ENCODE measurements at regions not wholly inside any gene's neighbourhood (a gene's known extent, or its start where the extent isn't known, plus 50 kb on each side); places are given as distances from the start of the nearest gene placed in this dataset.

- TF ChIP-seq RAD21 (IDR thresholded peaks at IDR 0.05; ENCODE audit: insufficient read depth, low read depth, low read length), result no peak
- TF ChIP-seq CEBPB (IDR thresholded peaks at IDR 0.05; ENCODE audit: borderline replicate concordance in 1 of 2, low read depth in 2 of 2, low read length in 2 of 2), result no peak
- no peak for TF ChIP-seq STAT1 (conservative IDR thresholded peaks at IDR 0.05)
- TF ChIP-seq, protein P1, sequence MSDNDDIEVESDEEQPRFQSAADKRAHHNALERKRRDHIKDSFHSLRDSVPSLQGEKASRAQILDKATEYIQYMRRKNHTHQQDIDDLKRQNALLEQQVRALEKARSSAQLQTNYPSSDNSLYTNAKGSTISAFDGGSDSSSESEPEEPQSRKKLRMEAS (IDR thresholded peaks at IDR 0.05; ENCODE audit: low read depth, low read length), result no peak
- TF ChIP-seq CTCF (IDR thresholded peaks at IDR 0.05 in 2 of 3, conservative IDR thresholded peaks at IDR 0.05 in 1 of 3; ENCODE audit: control insufficient read depth in 2 of 3, extremely low read depth in 1 of 3, insufficient read depth in 1 of 3, low read depth in 3 of 3, low read length in 3 of 3), result no peak
Measured at GRCh38 chr12:90401185-90401584, 553.8 kb downstream of the CCER1 start.

Data from GM12878 (cell line).